ENCODE measurements at regions not wholly inside any gene's neighbourhood (a gene's known extent, or its start where the extent isn't known, plus 50 kb on each side); places are given as distances from the start of the nearest gene placed in this dataset.

DNA sequence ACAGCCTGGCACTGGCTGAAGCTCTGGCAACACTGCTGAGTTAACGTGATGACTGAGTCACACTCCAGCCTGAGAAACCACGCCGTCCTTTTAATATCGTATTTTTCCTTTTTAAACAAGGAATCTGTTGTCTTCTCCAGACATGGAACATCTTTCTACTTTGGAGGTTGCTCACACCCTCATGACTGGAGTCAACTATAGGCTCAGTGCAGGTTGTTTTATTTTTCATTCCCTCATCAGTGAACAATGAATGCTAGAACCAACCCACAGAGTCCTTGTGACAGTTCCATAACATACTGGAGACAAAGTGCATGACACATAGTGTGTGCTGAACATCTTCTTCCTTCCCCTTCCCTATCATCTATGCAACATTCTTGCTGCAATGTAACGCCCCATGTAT, 76.8 kb upstream of the CPEB2 start:
- DNase-seq (ENCODE audit: low spot score) (no peak), ATAC-seq (no peak)
- Histone ChIP-seq H3K4me1 (ENCODE audit: insufficient read depth) (0 out of 2 replicates have a peak, but pooled peaks cover 4% of the 10 kb centered on the region), H3K27ac (ENCODE audit: low read depth) (no peak overlapping the region), H3K79me2 (replicated peaks; ENCODE audit: insufficient read depth) (no peaks in the 10 kb centered on the region), H4K20me1 (replicated peaks; ENCODE audit: insufficient read depth) (no peaks in the 10 kb centered on the region), H3F3A (replicated peaks; ENCODE audit: low read depth) (no peaks in the 10 kb centered on the region), H2AFZ (no peak overlapping the region), H3K27me3 (ENCODE audit: insufficient read depth) (no peaks in the 10 kb centered on the region), H3K9me2 (ENCODE audit: insufficient read depth) (no peaks in the 10 kb centered on the region), H3K4me3 (no peak overlapping the region), H3K36me3 (ENCODE audit: insufficient read depth) (no peaks in the 10 kb centered on the region), H3K4me2 (no peak overlapping the region)
- H3K4me1 Mint-ChIP-seq = peaks cover 5% of the 10 kb centered on the region; the same call in 2 of the 3 replicates
- H3K4me3 Mint-ChIP-seq = no peak overlapping the region
- no peaks in the 10 kb centered on the region; the same call in 2 of the 3 replicates for H3K9me3 Mint-ChIP-seq
- no peaks in the 10 kb centered on the region for H3K36me3 Mint-ChIP-seq (ENCODE audit: low read depth)
- H3K27me3 Mint-ChIP-seq (ENCODE audit: insufficient read depth, low read depth, poor library complexity) = peaks cover 4% of the 10 kb centered on the region
- TF ChIP-seq, protein P1, sequence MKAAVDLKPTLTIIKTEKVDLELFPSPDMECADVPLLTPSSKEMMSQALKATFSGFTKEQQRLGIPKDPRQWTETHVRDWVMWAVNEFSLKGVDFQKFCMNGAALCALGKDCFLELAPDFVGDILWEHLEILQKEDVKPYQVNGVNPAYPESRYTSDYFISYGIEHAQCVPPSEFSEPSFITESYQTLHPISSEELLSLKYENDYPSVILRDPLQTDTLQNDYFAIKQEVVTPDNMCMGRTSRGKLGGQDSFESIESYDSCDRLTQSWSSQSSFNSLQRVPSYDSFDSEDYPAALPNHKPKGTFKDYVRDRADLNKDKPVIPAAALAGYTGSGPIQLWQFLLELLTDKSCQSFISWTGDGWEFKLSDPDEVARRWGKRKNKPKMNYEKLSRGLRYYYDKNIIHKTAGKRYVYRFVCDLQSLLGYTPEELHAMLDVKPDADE (IDR thresholded peaks at IDR 0.05) = no peak
- TF ChIP-seq, protein P2, sequence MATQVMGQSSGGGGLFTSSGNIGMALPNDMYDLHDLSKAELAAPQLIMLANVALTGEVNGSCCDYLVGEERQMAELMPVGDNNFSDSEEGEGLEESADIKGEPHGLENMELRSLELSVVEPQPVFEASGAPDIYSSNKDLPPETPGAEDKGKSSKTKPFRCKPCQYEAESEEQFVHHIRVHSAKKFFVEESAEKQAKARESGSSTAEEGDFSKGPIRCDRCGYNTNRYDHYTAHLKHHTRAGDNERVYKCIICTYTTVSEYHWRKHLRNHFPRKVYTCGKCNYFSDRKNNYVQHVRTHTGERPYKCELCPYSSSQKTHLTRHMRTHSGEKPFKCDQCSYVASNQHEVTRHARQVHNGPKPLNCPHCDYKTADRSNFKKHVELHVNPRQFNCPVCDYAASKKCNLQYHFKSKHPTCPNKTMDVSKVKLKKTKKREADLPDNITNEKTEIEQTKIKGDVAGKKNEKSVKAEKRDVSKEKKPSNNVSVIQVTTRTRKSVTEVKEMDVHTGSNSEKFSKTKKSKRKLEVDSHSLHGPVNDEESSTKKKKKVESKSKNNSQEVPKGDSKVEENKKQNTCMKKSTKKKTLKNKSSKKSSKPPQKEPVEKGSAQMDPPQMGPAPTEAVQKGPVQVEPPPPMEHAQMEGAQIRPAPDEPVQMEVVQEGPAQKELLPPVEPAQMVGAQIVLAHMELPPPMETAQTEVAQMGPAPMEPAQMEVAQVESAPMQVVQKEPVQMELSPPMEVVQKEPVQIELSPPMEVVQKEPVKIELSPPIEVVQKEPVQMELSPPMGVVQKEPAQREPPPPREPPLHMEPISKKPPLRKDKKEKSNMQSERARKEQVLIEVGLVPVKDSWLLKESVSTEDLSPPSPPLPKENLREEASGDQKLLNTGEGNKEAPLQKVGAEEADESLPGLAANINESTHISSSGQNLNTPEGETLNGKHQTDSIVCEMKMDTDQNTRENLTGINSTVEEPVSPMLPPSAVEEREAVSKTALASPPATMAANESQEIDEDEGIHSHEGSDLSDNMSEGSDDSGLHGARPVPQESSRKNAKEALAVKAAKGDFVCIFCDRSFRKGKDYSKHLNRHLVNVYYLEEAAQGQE (IDR thresholded peaks at IDR 0.05; ENCODE audit: unreplicated experiment) = no peak
- TF ChIP-seq JUNB (IDR thresholded peaks at IDR 0.05; ENCODE audit: unreplicated experiment) = no peak
- TF ChIP-seq ZNF462 (CRISPR knock-in tag; IDR thresholded peaks at IDR 0.05) = no peak
- no peak for TF ChIP-seq ZNF331 (CRISPR knock-in tag; IDR thresholded peaks at IDR 0.05; ENCODE audit: low read depth)
- no peak for TF ChIP-seq NANOG (IDR thresholded peaks at IDR 0.05; ENCODE audit: borderline replicate concordance)
- no peak for TF ChIP-seq CTCF (conservative IDR thresholded peaks at IDR 0.05; ENCODE audit: low read depth in 2 of 2)
- no peak for TF ChIP-seq STAT1 (IDR thresholded peaks at IDR 0.05; ENCODE audit: unreplicated experiment)
- no peak for TF ChIP-seq EZH2phosphoT487 (IDR thresholded peaks at IDR 0.05; ENCODE audit: unreplicated experiment)
- TF ChIP-seq CREB1 (CRISPR knock-in tag; IDR thresholded peaks at IDR 0.05; ENCODE audit: low read depth) = no peak
- no peak for TF ChIP-seq EZH2 (IDR thresholded peaks at IDR 0.05; ENCODE audit: low read depth, unreplicated experiment)
- TF ChIP-seq POLR2AphosphoS5 (IDR thresholded peaks at IDR 0.05; ENCODE audit: low read depth) = no peak
- no peak for TF ChIP-seq ZNF114 (CRISPR knock-in tag; IDR thresholded peaks at IDR 0.05)
- H3K27ac Mint-ChIP-seq = no peak overlapping the region

Measured in GM23338 (cell line).